ENCODE measurements at regions not wholly inside any gene's neighbourhood (a gene's known extent, or its start where the extent isn't known, plus 50 kb on each side); places are given as distances from the start of the nearest gene placed in this dataset.

DNA sequence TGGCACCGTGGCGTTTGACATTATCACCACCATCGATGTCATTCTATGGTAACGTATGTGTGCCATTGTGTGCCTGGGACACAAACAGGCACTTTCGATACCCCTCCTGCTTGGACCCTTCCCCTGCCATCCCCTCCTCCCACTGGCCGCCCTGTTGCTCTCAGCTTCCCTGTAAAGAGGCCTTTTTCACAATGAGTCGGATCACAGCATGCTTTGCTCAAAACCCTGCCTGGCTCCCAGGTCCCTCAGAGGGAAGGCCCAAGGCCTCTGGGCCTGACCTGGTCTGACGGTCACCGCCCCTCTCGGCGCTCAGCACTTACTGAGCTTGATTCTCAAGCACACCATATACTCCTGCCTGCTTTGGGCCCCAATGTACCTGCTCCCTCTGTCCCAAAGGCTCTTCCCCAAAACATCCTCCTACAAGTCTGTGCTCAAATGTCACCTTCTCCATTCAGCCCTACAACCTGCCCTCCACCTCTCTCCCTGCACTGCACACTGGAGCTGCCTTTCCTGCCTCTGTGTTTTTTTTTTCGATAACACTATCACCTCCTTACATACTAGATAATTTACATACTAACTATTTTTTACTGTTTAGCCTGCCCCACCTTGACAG is 303.8 kb downstream of the SOX9 start:
- DNase-seq (ENCODE audit: low read depth, low spot score), result no peak

DNA sequence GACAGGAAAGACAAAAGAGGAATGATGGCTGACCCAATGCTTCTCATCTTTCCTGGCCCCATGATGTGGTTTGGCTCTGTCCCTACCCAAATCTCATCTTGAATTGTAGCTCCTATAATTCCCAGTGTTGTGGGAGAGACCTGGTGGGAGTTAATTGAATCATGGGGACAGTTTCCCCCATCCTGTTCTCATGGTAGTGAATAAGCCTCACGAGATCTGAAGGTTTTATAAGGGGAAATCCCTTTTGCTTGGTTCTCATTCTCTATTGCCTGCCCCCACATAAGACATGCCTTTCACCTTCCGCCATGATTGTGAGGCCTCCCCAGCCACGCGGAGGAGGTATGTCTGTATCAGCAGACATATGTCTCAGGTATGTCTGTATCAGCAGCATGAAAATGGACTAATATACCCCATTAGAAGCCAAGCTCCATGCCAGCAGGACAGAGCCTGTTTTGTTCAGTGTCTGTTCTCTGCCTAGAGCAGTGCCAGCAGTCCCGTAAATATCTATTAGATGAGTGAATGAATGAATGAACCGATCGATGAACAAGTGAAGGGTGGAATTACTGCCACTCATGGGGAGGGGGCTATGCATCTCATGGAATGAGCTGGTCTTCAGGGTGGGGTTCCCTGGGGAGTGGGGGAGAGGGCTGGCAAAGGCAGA is 304.4 kb downstream of the SOX9 start:
- no peak for DNase-seq (ENCODE audit: low read depth, low spot score)

- DNase-seq (ENCODE audit: low read depth, low spot score), result no peak
Measured at GRCh38 chr17:72425794-72426168, 305.0 kb downstream of the SOX9 start.

GRCh38 chr17:72426321-72426720 is 305.5 kb downstream of the SOX9 start:
- DNase-seq (ENCODE audit: low read depth, low spot score), result no peak

DNA sequence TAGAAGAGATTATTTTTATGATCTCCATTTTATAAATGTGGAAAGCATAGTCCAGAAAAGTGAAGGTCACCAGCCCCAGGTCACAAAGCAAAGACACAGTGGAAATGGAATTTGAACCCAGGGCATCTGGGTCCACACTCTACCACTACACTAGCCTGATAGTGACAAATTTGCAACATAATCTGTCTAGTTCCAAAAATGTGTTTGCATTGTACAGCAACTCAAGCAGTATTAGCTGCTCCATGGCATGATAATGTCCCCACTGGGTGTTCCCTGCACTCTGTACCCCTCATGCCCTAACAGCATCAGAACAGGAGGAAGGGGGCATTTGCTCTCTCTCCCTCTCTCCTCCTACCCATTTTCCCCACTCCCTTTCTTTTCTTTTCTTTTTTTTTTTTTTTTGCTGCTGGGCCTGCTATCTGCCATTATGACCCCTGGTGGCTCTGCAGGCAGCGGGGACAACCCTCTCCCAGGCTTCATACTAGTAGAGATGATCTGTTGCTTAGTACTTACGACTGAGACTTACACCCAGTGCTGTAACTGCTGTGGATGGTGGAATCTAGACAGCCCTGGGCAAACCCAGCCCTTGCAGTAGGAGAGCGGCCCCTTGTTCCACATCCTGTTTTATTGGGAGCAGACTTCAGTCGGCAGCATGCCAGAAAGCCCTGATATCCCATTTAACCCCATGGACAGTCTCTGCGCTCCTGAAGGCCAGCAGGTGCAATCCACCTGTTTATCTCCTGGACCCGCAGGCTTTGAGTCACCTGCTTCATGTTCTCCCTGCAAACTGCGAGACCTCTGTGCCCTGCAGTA is 306.3 kb downstream of the SOX9 start:
- no peak for DNase-seq (ENCODE audit: low read depth, low spot score)

GRCh38 chr17:72427761-72428109 is 306.9 kb downstream of the SOX9 start:
- no peak for DNase-seq (ENCODE audit: low read depth, low spot score)

DNA sequence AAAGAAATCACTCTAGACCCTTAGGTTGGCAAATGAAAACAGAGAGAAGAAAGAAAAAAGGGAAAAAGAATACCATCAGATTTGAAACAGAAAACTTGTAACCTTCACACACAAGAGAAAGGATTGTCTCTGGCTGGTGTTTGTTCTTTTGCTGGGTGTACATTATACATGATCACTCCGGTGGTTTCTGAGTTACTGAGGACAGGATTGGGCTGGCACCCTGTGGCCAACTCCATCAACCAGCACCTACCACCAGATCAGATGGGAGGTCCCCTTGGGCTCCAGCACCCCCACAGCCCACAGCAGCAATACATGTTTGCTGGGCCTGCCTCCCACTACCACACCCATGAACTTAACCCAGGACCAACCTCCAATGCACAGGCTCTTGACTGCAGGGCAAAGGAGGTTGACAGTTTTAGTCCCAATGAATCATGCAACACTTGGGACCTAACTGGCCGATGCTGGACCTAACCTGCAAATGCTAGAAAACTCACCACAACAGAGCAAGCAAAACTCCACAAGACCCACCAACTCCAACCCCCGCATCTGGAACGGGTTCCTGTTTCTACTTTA is 308.3 kb downstream of the SOX9 start:
- DNase-seq (ENCODE audit: low read depth, low spot score), result no peak

DNA sequence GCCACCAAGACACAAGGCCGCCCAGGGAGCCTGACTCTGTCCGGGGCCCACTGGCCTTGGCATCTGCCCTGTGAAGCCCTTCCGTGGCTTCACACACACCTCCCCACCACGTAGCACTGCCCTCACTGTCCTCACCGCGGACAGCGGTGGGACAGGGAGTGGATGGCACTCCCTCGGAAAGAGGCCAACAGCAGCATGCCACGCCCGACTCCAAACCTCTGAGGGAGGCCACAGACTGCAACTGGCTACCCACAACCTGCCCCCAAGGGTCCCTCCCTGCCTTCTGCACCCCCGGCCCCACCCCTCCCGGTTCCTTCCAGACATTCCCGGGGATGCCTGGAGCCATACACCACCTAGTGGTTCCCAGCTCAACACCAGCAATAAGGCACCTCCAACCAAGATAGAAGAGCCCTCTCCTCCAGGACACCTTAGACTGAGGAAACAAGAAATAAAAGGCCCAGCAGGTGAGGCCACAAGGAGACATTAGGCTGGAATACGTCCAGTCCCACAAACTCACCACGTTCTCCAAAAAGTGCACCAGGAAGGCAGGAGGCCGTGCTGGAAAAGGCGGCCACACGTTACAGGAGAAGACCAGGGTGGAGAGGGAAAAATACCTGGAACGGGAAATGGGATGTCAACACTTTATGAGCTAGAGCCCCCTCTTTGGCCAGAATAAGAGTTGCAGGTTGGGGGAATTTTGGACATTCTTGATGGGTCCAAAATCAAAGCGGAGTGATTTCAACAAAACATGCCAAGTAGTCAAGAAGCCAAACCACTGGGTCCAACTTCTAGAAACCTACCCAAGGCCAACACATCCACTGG is 310.0 kb downstream of the SOX9 start:
- no peak for DNase-seq (ENCODE audit: low read depth, low spot score)

DNA sequence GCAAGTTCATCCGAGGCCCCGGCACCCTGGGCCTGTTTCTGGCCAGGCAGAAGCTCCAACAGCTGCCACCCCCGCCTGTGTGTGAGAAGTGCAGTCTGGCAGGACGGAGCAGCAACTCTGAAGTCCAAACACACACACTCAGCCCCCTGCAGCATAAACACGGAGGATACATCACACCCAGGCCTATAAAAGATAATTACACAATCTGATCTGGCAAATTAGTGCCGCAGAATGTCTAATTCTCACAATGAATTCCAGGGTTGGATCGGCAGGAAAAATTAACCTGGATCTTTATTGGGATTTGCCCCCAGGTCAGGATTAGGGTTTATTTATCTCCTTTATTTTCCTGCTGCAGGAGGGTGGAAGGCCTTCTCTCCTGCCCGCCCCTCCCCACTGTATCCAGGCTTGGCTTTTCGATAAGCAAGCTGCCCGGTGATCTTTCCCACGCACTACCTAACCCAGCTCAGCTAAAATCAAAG is 311.4 kb downstream of the SOX9 start:
- no peak for DNase-seq (ENCODE audit: low read depth, low spot score)

- DNase-seq (ENCODE audit: low read depth, low spot score), result no peak
Measured at GRCh38 chr17:72432881-72433280, 312.1 kb downstream of the SOX9 start.

DNA sequence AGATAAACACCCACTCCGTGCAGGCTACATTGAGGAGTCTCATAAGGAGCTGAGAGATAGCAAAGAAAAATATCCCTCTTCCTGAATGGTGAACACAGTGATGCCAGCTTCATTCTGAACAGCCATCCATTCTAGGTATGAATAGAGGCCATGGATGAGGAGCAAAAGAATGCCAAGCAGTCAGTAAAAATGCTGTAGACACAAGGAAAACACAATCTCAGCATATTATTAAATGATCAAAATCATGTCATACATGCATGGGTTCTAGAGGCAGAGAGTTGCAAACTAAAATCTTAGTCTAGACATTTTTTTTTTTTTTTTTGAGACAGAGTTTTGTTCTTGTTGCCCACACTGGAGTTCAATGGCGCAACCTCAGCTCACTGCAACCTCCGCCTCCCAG is 313.0 kb downstream of the SOX9 start:
- no peak for DNase-seq (ENCODE audit: low read depth, low spot score)

- DNase-seq (ENCODE audit: low read depth, low spot score), result no peak
Measured at GRCh38 chr17:72434581-72434980, 313.8 kb downstream of the SOX9 start.

DNA sequence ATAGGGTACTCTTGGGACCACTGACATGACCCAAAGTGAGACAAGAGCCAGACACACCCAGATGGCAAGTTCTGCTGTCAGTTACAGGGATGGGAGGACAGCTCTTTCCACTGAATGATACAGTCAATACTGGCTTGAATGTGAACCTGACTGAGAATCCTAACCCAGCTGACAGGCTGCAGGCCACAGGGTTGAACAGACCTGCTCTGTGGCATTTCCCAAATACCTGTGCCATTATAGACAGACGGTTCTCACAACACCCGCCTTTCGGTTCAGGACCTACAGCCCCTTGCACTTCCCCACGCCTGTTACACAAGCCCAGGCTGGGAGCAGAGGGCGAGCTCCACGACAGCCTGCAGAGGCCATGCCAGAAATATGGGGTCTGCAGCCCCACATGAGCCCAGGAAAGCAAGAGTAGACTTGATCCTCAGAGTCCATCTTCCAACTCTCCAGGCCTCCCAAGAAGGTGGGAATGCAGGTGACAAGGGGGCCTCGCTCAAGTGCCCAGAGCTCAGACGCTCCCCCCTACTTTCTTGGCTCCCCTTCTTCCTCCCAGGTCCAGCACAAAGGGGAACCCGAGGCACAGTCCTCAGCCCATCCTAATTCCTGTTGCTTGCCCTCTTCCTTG is 314.3 kb downstream of the SOX9 start:
- no peak for DNase-seq (ENCODE audit: low read depth, low spot score)

DNA sequence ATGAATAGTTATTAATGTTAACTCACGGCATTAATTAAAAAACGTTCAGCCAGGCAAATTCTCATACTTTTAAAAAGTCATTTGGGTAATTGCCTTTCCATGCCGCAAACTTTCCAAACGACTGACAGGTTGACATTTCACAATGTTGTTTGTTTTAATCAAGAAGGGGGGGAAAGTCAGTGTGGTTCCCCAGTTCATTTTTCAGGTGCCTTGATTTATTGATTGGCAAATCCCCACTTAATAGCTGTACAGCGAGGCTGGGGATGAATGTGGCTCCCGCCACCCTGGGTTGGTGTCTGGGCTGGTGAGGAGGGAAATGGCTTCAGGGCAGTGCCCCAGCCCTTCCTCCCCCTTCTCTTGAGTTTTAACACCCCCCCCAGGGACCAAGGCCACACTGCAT is 318.0 kb downstream of the SOX9 start:
- no peak for DNase-seq (ENCODE audit: low read depth, low spot score)

DNA sequence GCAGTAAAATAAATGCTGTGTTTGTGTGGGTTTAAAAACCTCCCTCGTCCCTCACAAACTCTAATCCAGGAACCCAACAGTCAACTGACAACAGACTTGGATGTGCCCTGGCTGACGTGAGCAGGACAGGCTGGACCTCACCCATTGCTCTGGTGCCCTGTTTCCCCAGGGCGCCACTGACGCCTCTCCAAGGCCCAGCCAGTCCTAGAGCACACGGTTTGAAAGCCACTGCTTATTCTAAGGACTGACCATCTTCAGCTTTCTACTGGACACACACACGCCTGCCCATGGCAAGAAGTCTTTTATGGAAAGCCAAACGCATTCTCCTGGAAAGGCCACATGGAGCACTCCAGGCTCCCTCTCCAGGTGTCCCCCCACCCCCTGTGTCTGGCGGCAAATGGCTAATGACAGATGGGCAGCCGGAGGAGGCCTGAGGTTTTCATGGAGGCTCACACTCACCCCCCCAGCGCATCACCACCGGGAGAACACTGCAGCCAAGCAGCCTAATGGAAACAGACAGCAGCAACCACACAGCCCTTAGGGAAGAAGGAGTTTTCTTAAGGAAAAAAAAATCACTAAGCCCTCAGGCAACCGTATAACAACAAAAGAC is 319.2 kb downstream of the SOX9 start:
- no peak for DNase-seq (ENCODE audit: low read depth, low spot score)

- DNase-seq (ENCODE audit: low read depth, low spot score), result no peak
Measured at GRCh38 chr17:72440961-72441360, 320.1 kb downstream of the SOX9 start.

- no peak for DNase-seq (ENCODE audit: low read depth, low spot score)
Measured at GRCh38 chr17:72441909-72442308, 321.1 kb downstream of the SOX9 start.

- no peak for DNase-seq (ENCODE audit: low read depth, low spot score)
Measured at GRCh38 chr17:72444517-72445054, 323.8 kb downstream of the SOX9 start.

- no peak for DNase-seq (ENCODE audit: low read depth, low spot score)
Measured at GRCh38 chr17:72445055-72445991, 324.5 kb downstream of the SOX9 start.
